Activated B cell treated with CpG ODN at 0.5 μM for 24 hours (primary cell): ENCODE measurements at regions not wholly inside any gene's neighbourhood (a gene's known extent, or its start where the extent isn't known, plus 50 kb on each side); places are given as distances from the start of the nearest gene placed in this dataset.

Experiments
- ATAC-seq: fragments of 200-7000 bp; cut with Tn5 transposase; one replicate; pipeline ENCODE4 v1.10.0; 2021; ENCODE audit warnings: low read depth, mild to moderate bottlenecking, moderate library complexity
- CTCF ChIA-PET: fragments of 350-600 bp; sonication (Branson Sonifier 250); formaldehyde crosslinking; loops from one replicate; lab custom pipeline; 2021; ENCODE audit warnings: antibody characterized with exemption; lab: Charles Lee
- POLR2A ChIA-PET: fragments of 350-600 bp; sonication (Branson Sonifier 250); formaldehyde crosslinking; loops from one replicate; lab custom pipeline; 2021; ENCODE audit warnings: antibody characterized with exemption; lab: Charles Lee
- DNase-seq: peaks from one replicate; pipeline ENCODE4 v3.0.0; 2022
- H3K27ac Mint-ChIP-seq: one replicate; pipeline ENCODE4 v1.8.0; 2020; ENCODE audit warnings: mixed read lengths
- H3K27me3 Mint-ChIP-seq: one replicate; pipeline ENCODE4 v1.8.0; 2021; ENCODE audit warnings: mixed read lengths
- H3K36me3 Mint-ChIP-seq: one replicate; pipeline ENCODE4 v1.8.0; 2021; ENCODE audit warnings: low read depth, mixed read lengths
- H3K4me1 Mint-ChIP-seq: one replicate; pipeline ENCODE4 v1.8.0; 2021; ENCODE audit warnings: mixed read lengths
- H3K4me3 Mint-ChIP-seq: one replicate; pipeline ENCODE4 v1.8.0; 2020; ENCODE audit warnings: mild to moderate bottlenecking, mixed read lengths
- H3K9me3 Mint-ChIP-seq: one replicate; pipeline ENCODE4 v1.8.0; 2020; ENCODE audit warnings: mixed read lengths
- intact Hi-C: fragments of 100-400 bp; cut with micrococcal nuclease; formaldehyde crosslinking; loops from one replicate; pipeline ENCODE4 v1.15.1; 2024
- TF ChIP-seq, protein P1 (sequence below): fragments of 200-600 bp; IDR thresholded peaks from one replicate; pipeline ENCODE4 v1.8.0; 2022; ENCODE audit warnings: antibody characterized with exemption, mild to moderate bottlenecking

DNA sequence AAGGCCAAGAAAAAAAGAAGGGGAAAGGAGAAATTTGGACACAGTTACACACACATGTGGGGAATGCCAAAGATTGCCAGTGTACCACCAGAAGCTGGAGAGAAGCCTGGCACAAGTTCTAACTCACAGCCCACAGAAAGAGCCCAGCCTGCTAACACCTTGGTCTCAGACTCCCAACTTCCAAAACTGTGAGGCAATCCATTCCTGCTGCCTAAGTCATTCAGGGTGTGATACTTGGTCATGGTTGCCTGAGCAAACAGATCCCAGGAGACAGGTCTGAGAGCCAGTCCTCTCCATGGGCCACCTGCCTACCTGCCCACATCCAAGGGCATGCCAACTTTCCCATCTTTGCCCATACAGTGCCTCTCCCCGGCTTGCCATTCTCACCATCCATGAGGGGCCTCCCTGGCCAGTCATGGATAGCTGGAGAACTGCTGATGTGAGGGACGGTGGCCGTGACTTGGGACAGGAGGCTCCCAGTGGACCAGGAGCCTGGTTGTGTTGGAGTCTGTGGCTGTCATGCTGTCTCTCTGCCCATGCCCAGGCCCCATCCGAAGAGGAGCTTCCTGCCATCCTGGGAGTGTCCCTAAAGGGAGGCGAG is 198.0 kb upstream of the RTL1 start:
- Mint-ChIP-seq H3K27me3 (peaks cover 4% of the 10 kb centered on the region), H3K36me3 (no peaks in the 10 kb centered on the region), H3K9me3 (peaks cover 5% of the 10 kb centered on the region), H3K4me3 (no peak overlapping the region), H3K27ac (no peak overlapping the region), H3K4me1 (no peaks in the 10 kb centered on the region)
- DNase-seq (no peak), ATAC-seq (no peak)
- CTCF ChIA-PET = no interaction called here
- POLR2A ChIA-PET = no interaction called here
- intact Hi-C loops = no loop called here
- TF ChIP-seq, protein P1, sequence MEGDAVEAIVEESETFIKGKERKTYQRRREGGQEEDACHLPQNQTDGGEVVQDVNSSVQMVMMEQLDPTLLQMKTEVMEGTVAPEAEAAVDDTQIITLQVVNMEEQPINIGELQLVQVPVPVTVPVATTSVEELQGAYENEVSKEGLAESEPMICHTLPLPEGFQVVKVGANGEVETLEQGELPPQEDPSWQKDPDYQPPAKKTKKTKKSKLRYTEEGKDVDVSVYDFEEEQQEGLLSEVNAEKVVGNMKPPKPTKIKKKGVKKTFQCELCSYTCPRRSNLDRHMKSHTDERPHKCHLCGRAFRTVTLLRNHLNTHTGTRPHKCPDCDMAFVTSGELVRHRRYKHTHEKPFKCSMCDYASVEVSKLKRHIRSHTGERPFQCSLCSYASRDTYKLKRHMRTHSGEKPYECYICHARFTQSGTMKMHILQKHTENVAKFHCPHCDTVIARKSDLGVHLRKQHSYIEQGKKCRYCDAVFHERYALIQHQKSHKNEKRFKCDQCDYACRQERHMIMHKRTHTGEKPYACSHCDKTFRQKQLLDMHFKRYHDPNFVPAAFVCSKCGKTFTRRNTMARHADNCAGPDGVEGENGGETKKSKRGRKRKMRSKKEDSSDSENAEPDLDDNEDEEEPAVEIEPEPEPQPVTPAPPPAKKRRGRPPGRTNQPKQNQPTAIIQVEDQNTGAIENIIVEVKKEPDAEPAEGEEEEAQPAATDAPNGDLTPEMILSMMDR = no peak

DNA sequence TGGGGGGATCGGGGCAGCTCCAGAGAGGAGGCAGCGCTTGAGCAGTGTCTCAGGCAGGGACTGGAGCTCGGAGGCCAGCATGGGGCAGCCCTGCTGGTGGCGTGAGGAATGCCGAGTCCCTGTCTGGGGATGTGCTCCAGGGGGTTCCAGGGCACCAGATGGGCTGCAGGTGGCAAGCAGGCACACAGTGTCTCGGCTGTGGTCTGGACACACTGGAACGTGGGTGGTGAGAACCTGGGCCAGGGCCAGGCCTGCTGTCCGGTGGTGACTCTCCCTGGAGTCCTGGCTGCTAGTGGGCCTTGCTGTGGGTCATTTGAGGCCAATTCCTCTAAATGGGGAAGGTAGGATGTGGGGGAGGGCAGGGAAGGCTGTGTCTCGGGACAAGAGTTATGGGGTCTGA is 199.4 kb upstream of the RTL1 start:
- Mint-ChIP-seq H3K36me3 (no peaks in the 10 kb centered on the region), H3K9me3 (peaks cover 8% of the 10 kb centered on the region), H3K27me3 (peaks cover 4% of the 10 kb centered on the region), H3K4me3 (no peak overlapping the region), H3K4me1 (no peaks in the 10 kb centered on the region), H3K27ac (no peak overlapping the region)
- TF ChIP-seq, protein P1 = no peak
- ChIA-PET POLR2A (no interaction called here), CTCF (no interaction called here)
- ATAC-seq = no peak
- intact Hi-C loops = no loop called here
- no peak for DNase-seq

DNA sequence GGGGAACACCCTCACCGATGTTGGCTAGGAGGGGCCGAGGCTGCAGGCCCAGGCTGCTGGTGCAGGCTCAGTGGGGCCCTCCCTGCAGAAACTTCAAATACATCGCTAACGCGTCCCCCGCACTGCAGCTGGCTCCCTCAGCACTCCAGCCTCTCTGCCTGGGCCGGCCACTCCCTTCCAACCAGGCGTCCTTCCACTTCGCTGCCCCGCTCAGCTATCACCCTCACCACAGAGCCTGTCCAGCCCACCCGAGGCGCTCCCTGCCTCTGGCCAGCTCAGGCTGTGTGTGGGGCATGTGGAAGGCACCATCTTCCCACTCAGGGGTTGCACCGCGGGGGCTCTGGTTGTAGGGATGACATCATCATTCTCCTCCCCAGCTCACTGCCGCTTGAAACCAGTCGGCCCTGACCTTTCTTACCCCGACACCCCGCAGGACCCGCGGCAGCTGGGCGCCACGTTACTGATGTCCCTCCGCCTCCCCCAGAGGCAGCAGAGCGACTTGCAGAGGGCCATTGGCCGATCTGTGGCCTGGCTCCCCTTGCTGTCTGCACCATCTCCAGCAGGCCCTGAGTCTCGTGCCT is 199.9 kb upstream of the RTL1 start:
- TF ChIP-seq, protein P1 = no peak
- POLR2A ChIA-PET = no interaction called here
- peaks cover 8% of the 10 kb centered on the region for H3K9me3 Mint-ChIP-seq
- H3K36me3 Mint-ChIP-seq = no peaks in the 10 kb centered on the region
- H3K4me3 Mint-ChIP-seq = no peak overlapping the region
- H3K27me3 Mint-ChIP-seq = peaks cover 4% of the 10 kb centered on the region
- no peak for DNase-seq
- no peaks in the 10 kb centered on the region for H3K4me1 Mint-ChIP-seq
- CTCF ChIA-PET = no interaction called here
- no peak for ATAC-seq
- no peak overlapping the region for H3K27ac Mint-ChIP-seq
- intact Hi-C loops = no loop called here

DNA sequence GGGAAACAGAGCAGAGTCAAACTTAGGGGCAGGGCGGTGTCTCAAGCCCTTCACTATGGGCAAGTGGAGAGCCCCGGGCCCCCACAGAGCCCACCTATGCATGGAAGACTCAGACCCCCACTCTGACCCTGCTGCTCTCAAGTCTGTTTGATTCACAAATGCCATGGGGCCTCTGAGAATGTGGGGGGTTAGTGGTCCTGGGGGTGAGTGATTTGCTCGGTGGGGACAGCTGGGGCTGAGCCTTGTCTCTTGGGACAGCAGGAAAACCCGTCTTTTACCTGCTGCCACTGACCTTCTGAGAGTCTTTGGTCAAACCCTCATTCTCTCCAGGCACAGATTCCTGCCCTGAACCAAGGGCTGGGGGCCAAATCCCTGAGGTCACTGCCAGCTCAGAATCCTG is 201.0 kb upstream of the RTL1 start:
- Mint-ChIP-seq H3K4me1 (no peaks in the 10 kb centered on the region), H3K4me3 (no peak overlapping the region), H3K9me3 (peaks cover 5% of the 10 kb centered on the region), H3K27ac (no peak overlapping the region), H3K36me3 (no peaks in the 10 kb centered on the region), H3K27me3 (peaks cover under 1% of the 10 kb centered on the region)
- DNase-seq = no peak
- TF ChIP-seq, protein P1 = no peak
- CTCF ChIA-PET = no interaction called here
- no peak for ATAC-seq
- POLR2A ChIA-PET = no interaction called here
- intact Hi-C loops = no loop called here

DNA sequence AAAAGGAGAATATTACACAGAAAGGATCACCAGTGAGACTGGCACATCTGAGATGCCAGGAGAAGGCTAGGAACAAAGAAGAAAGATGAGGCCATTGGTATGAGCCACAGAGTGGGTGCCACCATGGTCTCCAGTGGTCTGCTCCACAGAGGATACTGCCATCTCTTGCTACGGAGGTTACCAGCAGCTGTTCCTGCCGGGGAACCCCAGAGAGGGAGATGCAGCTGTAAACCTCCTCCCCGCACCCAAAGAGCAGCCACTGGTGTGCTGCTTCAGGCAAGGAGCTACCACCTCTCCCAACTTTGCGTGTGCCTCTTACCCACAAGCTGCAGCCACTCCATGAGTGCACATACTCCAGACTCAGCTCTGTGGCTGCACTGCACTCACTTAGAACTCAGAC is 201.5 kb upstream of the RTL1 start:
- DNase-seq = no peak
- ChIA-PET CTCF (no interaction called here), POLR2A (no interaction called here)
- H3K4me1 Mint-ChIP-seq = no peaks in the 10 kb centered on the region
- no peaks in the 10 kb centered on the region for H3K36me3 Mint-ChIP-seq
- H3K9me3 Mint-ChIP-seq = peaks cover 3% of the 10 kb centered on the region
- no peaks in the 10 kb centered on the region for H3K27me3 Mint-ChIP-seq
- no peak for ATAC-seq
- H3K4me3 Mint-ChIP-seq = no peak overlapping the region
- no peak overlapping the region for H3K27ac Mint-ChIP-seq
- TF ChIP-seq, protein P1 = no peak
- intact Hi-C loops = no loop called here
